Stimulated activated naive CD8-positive, alpha-beta T cell treated with anti-CD3 and anti-CD28 coated beads, Interleukin-15, Interleukin-2, amounts not matched to agents 100 U/mL and 50 U/mL, for 24 hours (primary cell): ENCODE measurements at regions not wholly inside any gene's neighbourhood (a gene's known extent, or its start where the extent isn't known, plus 50 kb on each side); places are given as distances from the start of the nearest gene placed in this dataset.

Experiments
- ATAC-seq: fragments of 150-1000 bp; cut with Tn5 transposase; one replicate; pipeline ENCODE4 v1.10.0; 2021
- DNase-seq: peaks from one replicate; pipeline ENCODE4 v3.0.0; 2021

DNA sequence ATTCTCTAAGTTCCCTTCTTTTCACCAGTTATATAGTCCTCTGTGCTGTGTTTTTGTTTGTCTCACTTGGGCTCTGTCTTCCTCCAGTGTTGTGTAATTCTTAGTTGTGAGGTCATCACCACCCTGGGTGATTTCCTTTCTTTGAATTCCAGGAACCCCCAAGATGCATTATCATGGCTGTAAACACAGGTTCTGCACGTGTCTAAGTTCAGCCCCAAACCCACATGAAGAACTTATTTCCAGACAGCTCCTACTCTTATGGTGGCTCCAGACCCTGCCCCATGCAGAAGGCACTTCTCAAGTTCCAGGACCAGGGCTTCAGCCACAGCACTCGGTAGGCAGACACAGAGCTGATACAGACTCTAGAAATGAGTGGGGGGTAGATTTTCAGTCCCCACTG is 560.5 kb downstream of the BCL11B start:
- DNase-seq (no peak), ATAC-seq (no peak)

GRCh38 chr14:98714626-98715425 is 557.2 kb downstream of the BCL11B start:
- DNase-seq (no peak), ATAC-seq (no peak)

GRCh38 chr14:98716133-98716532 is 555.9 kb downstream of the BCL11B start:
- DNase-seq = no peak
- ATAC-seq = no peak

- DNase-seq = no peak
- no peak for ATAC-seq
Observed at GRCh38 chr14:98721061-98721460, 550.9 kb downstream of the BCL11B start.

- no peak for ATAC-seq
- no peak for DNase-seq
Observed at GRCh38 chr14:98724734-98725133, 547.3 kb downstream of the BCL11B start.

- ATAC-seq = no peak
- DNase-seq = no peak
Observed at GRCh38 chr14:98725191-98725590, 546.8 kb downstream of the BCL11B start.

GRCh38 chr14:98725676-98726075 is 546.3 kb downstream of the BCL11B start:
- DNase-seq = no peak
- ATAC-seq = no peak

DNA sequence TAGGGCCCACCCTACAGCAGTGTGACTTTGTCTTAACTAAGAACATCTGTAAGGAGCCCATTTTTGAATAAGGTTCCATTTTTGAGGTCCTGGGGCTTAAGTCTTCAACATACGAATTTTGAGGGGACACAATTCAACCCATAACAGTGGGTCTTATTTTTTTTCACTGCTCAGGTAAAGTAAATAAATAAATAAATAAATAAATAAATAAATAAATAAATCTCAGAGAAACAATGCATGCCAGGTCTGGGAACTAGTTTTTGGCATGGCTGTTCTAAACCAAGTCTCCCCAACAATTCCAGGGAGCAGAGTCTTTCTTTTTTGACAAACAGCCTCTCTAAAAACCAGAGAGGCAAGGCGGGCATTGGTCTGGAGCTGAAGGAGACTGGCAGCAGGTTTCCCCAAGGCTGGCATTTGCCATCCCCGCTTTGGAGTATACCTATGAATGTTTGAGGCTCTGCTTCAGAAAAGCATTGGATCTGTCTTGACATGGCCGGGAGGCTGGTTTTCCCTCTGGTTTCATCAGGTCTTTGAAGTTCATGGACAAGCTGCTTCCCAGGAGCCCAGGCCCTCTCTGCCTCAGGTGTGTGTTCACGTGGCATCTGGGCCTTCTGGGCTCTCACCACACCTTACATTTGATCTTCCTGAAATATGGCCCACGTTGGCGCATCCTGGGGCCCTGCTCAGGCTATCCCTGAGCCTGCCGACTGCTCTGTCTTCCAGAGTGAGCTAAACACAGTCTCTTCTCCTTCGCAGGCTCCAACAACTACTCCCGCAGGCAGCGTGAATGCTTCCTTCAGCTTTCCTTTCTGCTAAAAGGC is 545.2 kb downstream of the BCL11B start:
- ATAC-seq = no peak
- no peak for DNase-seq

GRCh38 chr14:98728024-98728423 is 544.0 kb downstream of the BCL11B start:
- ATAC-seq (no peak), DNase-seq (no peak)

- no peak for DNase-seq
- ATAC-seq = no peak
Observed at GRCh38 chr14:98728836-98729235, 543.2 kb downstream of the BCL11B start.

GRCh38 chr14:98731286-98731685 is 540.7 kb downstream of the BCL11B start:
- ATAC-seq = no peak
- DNase-seq = no peak

DNA sequence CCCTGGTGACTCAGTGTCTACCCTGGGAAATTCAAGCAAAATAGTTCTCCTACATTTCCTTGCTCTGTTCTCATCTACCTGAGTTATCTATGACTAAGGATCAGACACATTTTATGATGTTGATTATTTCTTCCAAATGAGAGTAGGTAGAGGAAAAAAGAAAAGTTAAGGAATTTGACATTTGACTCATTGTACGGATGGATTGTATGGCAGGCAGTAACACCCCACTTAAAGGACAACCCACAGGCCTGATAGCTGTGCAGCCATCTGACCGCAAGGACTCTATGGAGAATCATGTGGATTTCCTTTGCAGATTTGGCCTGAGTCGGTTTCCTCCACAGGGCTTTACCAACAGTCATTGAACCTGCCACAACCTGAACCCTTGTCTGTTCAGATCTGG is 540.3 kb downstream of the BCL11B start:
- ATAC-seq (no peak), DNase-seq (no peak)

DNA sequence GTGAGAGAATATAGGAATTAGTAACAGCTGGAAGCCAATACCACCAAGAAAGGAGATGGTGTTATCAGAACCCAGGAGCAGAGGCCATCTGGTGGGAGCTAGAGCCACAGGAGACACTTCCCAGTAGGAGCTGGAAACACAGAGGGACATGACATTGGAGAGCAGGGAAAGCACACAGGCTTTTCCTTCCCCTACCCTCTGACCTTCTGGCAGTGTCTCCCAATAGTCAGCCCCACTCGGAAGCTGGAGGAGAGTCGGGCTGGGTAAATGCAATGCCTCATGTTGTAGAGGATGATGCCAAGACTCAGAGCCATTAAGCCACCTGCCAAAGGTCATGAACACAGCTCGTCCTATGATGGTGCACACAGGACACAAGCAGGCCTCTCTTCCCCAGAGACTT is 538.5 kb downstream of the BCL11B start:
- DNase-seq (no peak), ATAC-seq (no peak)

DNA sequence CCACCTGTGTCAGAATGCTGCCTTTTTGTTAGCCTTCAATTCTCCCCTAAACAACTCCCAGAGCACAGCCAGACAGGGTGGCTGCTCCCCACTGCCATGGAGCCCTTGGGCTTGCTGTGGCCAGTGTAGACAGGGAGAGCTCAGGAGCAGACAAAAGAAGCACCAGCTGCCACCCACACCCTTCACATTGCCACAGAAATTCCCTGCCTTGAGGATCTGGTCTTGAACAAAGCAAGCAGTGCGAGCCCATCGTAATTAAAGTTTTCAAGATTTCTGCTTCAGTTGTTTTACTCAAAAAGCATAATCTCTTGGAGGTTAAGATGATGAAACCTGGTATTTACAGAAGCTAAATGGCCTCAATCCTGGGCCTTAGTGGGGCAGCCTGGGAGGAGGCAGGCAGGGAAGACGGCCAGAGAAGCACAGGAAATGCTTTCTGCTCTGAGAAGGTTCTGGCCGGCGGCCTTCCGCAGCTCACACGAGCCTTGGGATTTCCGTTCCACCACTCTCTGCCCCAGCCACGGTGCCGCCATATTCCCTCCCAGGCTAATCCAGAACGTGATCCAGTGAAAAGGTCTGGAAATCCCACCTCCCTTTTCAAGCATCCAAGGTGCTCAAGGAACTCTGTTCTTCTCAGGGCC is 535.2 kb downstream of the BCL11B start:
- ATAC-seq = no peak

DNA sequence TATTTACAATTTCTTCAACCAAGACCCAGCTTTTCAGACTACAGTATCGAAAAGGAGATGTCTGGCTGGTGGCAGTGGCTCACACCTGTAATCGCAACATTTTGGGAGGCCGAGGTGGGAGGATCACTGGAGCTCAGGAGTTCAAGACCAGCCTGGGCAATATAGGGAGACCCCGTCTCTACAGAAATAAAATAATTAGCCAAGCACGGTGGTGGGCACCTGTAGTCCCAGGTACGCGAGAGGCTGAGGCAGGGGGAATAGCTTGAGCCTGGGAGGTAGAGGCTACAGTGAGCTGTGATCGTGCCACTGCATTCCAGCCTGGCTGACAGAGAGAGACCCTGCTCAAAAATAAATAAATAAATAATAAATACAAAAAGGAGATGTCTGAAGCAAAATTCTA is 530.5 kb downstream of the BCL11B start:
- DNase-seq = no peak
- ATAC-seq = no peak

More for the DNA sequence above, 535.2 kb downstream of the BCL11B start:
- no peak for DNase-seq

- DNase-seq = no peak
- no peak for ATAC-seq
Observed at GRCh38 chr14:98742001-98742400, 530.0 kb downstream of the BCL11B start.

DNA sequence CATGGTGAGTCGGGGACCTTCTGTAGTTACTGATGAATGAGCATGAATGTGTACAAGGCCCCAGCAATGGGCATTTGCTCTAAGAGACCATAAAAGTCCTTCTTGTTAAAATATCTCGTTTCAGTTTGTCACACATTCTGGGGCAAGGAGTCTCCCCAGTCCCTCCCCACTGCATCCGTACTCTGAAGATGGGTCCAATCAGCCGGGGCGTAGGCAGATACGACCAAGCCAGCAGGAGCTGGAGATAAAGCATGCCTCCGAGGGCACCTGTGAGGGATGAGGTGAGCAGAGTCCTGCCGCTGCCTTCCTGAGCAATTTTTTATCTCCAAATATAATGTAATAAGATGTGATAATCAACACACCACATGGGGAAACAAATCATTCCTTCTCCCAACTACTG is 528.5 kb downstream of the BCL11B start:
- no peak for ATAC-seq
- DNase-seq = no peak

GRCh38 chr14:98748966-98749365 is 523.0 kb downstream of the BCL11B start:
- ATAC-seq (no peak), DNase-seq (no peak)

DNA sequence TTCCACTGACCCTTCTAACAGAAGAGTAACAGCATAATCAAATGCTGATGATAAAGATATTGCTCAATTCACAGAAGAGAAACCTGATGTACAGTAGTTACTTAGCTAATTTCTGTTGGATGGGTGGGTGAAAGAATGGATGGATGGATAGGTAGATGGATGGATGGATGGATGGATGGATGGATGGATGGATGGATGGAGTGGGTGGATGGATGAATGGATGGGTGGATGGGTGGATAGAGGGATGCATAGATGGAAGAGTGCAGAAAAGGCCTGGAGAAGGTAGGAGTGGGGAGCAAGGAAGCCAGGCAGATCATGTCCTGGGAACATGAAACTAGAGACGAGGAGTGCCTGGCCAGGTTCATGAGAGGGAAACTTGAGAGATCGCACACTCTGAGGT is 520.9 kb downstream of the BCL11B start:
- ATAC-seq (no peak), DNase-seq (no peak)

- ATAC-seq = no peak
- DNase-seq = no peak
Observed at GRCh38 chr14:98752660-98753059, 519.3 kb downstream of the BCL11B start.

DNA sequence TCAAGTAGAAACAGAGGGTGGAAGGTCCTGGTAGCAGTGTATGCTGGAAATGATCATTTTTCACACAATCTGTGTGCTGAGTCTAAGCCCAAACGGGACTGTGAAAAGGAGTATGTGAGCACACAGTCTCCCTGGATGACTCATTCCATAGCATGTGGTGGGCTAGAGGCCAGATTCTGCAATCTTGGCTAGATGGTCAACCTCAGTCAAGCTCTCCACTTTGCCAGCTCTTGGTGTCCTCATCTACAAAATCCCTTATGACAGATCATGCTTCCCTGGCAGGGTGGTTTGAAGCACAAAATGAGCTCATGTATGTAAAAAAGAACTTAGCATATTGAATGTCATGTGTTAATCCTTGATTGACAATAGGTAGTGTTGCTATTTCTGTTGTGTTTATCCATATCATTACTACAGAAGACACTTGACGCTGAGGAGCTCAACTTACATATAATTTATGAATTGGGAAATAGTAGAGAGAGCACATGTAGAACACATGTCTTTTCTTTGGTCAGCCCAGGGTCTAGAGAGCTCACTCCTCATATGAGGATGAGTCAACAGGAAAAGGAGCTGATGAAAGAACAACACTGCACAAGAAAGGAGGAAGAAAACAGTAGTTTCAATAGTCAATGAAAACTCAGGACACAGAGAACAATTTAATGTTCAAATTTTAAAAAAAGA is 517.5 kb downstream of the BCL11B start:
- DNase-seq = no peak
- ATAC-seq = no peak

DNA sequence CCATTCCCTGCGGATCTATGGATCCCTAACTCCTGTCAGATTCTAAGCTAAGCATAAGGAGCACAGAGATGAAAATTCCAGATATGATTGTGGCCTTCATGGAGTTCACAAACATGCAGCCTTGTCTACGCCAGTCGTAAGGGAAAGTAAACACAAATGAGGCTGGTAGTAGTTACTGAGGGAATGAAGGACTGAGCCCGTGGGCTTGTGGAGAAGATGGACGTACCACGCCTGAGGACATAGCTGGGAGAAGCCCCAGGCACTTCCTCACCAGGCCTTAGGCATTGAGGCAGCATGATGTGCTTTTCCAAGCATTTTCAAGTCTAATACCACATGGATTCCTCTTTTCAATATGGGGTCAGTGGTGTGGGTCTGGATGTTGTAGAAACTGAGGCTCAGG is 515.2 kb downstream of the BCL11B start:
- DNase-seq = no peak
- ATAC-seq = no peak

DNA sequence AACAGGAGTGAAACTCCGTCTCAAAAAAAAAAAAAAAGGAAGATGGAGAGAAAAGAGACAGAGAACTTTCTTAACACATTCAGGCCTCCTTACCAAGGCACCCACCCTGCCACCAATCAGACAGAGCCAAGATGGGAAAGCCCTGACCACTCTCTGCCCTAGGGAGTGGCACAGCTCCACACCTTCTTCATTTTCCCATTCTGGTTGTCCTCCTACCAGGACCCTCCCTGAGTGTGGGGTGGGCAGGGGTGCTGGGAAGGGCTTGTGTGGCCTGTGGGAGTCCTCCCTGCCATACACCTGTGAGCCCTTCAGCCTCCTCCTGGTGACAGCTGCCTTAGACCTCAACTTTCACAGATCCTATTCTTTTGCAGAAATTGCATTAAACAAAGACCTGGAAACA is 513.6 kb downstream of the BCL11B start:
- DNase-seq (no peak), ATAC-seq (no peak)
